ENCODE measurements at regions not wholly inside any gene's neighbourhood (a gene's known extent, or its start where the extent isn't known, plus 50 kb on each side); places are given as distances from the start of the nearest gene placed in this dataset.

DNA sequence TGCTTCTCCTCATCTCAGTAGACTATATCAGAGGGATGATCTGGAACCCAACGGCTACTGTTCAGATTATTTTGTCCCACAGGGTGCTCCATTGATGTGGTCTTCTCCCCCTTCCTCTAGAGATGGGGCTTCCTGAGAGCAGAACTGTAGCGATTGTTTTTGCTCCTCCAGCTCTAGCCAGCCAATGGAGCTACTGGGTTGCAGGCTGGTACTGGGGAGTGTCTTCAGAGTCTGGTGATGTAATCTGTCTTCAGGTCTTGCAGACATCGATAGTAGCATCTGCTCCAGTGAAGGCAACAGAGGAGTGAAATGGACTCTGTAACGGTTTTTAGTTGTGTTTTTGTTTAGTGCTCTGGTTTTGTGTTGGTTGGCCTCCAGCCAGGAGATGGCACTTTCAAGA, 621.9 kb downstream of the RNF144A start:
- TF ChIP-seq, protein P1, sequence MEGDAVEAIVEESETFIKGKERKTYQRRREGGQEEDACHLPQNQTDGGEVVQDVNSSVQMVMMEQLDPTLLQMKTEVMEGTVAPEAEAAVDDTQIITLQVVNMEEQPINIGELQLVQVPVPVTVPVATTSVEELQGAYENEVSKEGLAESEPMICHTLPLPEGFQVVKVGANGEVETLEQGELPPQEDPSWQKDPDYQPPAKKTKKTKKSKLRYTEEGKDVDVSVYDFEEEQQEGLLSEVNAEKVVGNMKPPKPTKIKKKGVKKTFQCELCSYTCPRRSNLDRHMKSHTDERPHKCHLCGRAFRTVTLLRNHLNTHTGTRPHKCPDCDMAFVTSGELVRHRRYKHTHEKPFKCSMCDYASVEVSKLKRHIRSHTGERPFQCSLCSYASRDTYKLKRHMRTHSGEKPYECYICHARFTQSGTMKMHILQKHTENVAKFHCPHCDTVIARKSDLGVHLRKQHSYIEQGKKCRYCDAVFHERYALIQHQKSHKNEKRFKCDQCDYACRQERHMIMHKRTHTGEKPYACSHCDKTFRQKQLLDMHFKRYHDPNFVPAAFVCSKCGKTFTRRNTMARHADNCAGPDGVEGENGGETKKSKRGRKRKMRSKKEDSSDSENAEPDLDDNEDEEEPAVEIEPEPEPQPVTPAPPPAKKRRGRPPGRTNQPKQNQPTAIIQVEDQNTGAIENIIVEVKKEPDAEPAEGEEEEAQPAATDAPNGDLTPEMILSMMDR (conservative IDR thresholded peaks at IDR 0.05; ENCODE audit: low read length) = no peak
- no peak for TF ChIP-seq EZH2phosphoT487 (IDR thresholded peaks at IDR 0.05; ENCODE audit: borderline replicate concordance)

All from Loucy (cell line).